Smooth muscle cell (in vitro differentiated cells): ENCODE measurements at regions not wholly inside any gene's neighbourhood (a gene's known extent, or its start where the extent isn't known, plus 50 kb on each side); places are given as distances from the start of the nearest gene placed in this dataset.

Source experiments
- DNase-seq: peaks from one replicate; lab custom pipeline; 2025; ENCODE audit not compliant: unreplicated experiment; lab: John Stamatoyannopoulos, UW
- H2AFZ ChIP-seq: fragments of 200-600 bp; sonication (generic); 2 replicates; pipeline ENCODE4 v1.6.0; 2016; ENCODE audit warnings: antibody characterized with exemption, low read depth, mild to moderate bottlenecking
- H3F3A ChIP-seq: fragments of 200-600 bp; sonication (generic); 2 replicates; pipeline ENCODE4 v1.6.0; 2017; ENCODE audit warnings: antibody characterized with exemption, low read depth
- H3K27ac ChIP-seq: fragments of 200-600 bp; sonication (generic); 2 replicates; pipeline ENCODE4 v1.5.1; 2016; ENCODE audit warnings: low read depth, mild to moderate bottlenecking
- H3K27me3 ChIP-seq: fragments of 200-600 bp; sonication (generic); 2 replicates; pipeline ENCODE4 v1.6.1; 2016; ENCODE audit warnings: low read depth, mild to moderate bottlenecking
- H3K36me3 ChIP-seq: fragments of 200-600 bp; sonication (generic); 2 replicates; pipeline ENCODE4 v1.5.1; 2016; ENCODE audit warnings: low read depth
- H3K4me1 ChIP-seq: fragments of 200-600 bp; sonication (generic); 2 replicates; pipeline ENCODE4 v1.5.1; 2016; ENCODE audit warnings: low read depth
- H3K4me2 ChIP-seq: fragments of 200-600 bp; sonication (generic); 2 replicates; pipeline ENCODE4 v1.6.0; 2016; ENCODE audit warnings: mild to moderate bottlenecking
- H3K4me3 ChIP-seq: fragments of 200-600 bp; sonication (generic); 2 replicates; pipeline ENCODE4 v1.5.1; 2016; ENCODE audit warnings: mild to moderate bottlenecking
- H3K79me2 ChIP-seq: fragments of 200-600 bp; sonication (generic); 2 replicates; pipeline ENCODE4 v1.6.0; 2016; ENCODE audit warnings: low read depth, mild to moderate bottlenecking
- H3K9ac ChIP-seq: fragments of 200-600 bp; sonication (generic); 2 replicates; pipeline ENCODE4 v1.6.0; 2016; ENCODE audit warnings: low read depth
- H3K9me3 ChIP-seq: fragments of 200-600 bp; sonication (generic); replicated peaks from 2 replicates; pipeline ENCODE4 v1.5.1; 2016; ENCODE audit warnings: low read depth
- H4K20me1 ChIP-seq: fragments of 200-600 bp; sonication (generic); 2 replicates; pipeline ENCODE4 v1.6.0; 2016; ENCODE audit warnings: low read depth
- WGBS: methylation state at CpG from one replicate; pipeline ENCODE4 v1.1.7; 2016; ENCODE audit warnings: low lambda C conversion rate; 5-methylcytosine and 5-hydroxymethylcytosine counted together
- TF ChIP-seq, protein P1 (sequence below): fragments of 200-600 bp; sonication (generic); IDR thresholded peaks from 2 replicates; pipeline ENCODE4 v1.5.1; 2017; ENCODE audit warnings: borderline replicate concordance, mild to moderate bottlenecking, antibody characterized with exemption; ENCODE audit not compliant: insufficient read depth, poor library complexity, severe bottlenecking

DNA sequence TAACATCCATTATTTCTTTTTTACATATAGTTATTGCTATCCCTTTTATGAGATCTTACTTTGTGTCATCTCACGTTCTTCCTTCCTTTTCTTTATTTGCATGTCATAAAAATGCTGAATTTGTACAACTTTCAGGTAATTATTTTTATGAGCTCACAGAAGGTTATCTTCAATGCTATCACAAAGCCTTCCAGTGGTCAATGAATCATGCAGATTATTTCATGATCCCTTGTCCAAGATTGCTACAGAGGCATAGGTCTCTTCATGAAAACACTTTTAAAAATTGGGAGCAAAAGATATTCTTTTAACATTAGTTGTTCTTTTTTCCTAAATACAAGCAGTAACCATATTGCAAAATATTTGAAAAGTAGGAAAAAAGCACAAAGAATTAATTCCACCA, 880.1 kb upstream of the NR2F2 start:
- TF ChIP-seq, protein P1, sequence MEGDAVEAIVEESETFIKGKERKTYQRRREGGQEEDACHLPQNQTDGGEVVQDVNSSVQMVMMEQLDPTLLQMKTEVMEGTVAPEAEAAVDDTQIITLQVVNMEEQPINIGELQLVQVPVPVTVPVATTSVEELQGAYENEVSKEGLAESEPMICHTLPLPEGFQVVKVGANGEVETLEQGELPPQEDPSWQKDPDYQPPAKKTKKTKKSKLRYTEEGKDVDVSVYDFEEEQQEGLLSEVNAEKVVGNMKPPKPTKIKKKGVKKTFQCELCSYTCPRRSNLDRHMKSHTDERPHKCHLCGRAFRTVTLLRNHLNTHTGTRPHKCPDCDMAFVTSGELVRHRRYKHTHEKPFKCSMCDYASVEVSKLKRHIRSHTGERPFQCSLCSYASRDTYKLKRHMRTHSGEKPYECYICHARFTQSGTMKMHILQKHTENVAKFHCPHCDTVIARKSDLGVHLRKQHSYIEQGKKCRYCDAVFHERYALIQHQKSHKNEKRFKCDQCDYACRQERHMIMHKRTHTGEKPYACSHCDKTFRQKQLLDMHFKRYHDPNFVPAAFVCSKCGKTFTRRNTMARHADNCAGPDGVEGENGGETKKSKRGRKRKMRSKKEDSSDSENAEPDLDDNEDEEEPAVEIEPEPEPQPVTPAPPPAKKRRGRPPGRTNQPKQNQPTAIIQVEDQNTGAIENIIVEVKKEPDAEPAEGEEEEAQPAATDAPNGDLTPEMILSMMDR, result no peak
- Histone ChIP-seq H3K27me3 (no peaks in the 10 kb centered on the region), H3F3A (no peaks in the 10 kb centered on the region), H3K4me2 (no peak overlapping the region), H3K9ac (no peak overlapping the region), H3K27ac (no peak overlapping the region), H3K4me3 (no peak overlapping the region), H3K9me3 (no peaks in the 10 kb centered on the region), H2AFZ (no peak overlapping the region), H3K79me2 (no peaks in the 10 kb centered on the region), H4K20me1 (no peaks in the 10 kb centered on the region), H3K36me3 (no peaks in the 10 kb centered on the region), H3K4me1 (no peaks in the 10 kb centered on the region)
- 61% methylated on average over 1 of the region's 1 CpG for WGBS
- no peak for DNase-seq

DNA sequence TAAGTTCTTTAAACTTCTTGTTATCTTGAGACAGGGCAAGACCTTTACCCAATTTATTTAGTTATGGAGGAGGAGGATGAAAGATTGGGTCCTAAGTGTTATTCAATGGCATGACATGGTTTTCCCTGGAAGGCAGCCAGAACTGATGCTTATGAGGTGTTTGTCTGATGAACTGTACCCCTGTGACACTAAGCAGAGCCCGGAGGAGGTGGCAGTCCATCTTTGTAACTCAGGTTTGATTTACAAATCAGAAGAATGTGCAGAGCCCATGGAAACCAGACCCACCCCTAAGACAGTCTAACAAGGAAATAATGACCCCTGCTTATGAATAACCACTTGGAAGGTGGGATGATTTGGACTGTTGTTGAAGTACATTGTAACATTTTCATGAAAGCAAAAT, 878.6 kb upstream of the NR2F2 start:
- DNase-seq, result no peak
- Histone ChIP-seq H2AFZ (no peak overlapping the region), H3K4me3 (no peak overlapping the region), H3F3A (no peaks in the 10 kb centered on the region), H3K27ac (no peak overlapping the region), H3K9me3 (no peaks in the 10 kb centered on the region), H3K36me3 (no peaks in the 10 kb centered on the region), H4K20me1 (no peaks in the 10 kb centered on the region), H3K4me1 (no peaks in the 10 kb centered on the region), H3K9ac (no peak overlapping the region), H3K4me2 (no peak overlapping the region), H3K27me3 (no peaks in the 10 kb centered on the region), H3K79me2 (no peaks in the 10 kb centered on the region)
- WGBS, result 46% methylated on average over 1 of the region's 1 CpG
- TF ChIP-seq, protein P1, result no peak

DNA sequence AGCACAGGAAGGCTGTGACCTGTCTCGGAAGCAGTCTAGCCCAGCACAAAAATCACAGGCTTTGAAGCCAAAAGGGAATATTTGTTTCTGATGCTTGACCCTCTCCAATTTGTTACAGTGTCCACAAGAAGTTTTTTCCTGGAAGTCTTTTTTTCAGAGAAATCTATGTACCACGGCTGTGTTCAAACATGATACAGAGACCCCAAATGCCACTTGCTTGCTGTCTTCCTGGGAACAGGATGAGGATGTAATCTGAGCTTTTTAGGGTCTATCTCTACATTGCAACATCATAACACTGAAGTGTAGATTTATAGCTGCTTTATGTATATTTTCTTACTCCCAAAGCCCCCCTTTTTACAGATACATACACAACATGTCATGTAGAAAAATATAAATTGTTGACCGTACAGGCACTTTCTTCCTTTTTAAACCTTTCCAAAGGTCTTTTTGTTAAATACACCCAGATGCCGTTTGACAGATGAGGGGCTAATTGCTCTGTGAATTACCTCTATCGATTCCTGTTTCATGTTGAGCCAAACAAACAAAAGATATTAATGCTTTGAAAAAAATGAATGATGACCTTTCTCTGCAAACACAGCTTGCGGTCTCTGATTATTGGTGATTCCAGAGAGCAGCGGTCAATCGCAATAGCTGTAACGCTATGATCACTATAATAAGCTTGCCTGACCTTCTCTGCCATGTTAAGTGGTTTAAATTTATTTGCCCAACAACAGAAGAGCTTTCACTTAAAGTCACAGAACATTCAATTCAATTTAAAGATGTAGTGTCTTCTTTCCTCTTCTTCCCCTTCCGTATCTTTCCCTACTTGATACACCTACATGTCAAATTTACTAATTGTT, 875.9 kb upstream of the NR2F2 start:
- Histone ChIP-seq H3K4me3 (no peak overlapping the region), H3K27ac (no peak overlapping the region), H3K79me2 (no peaks in the 10 kb centered on the region), H3K27me3 (no peaks in the 10 kb centered on the region), H3K4me1 (peaks cover 16% of the 10 kb centered on the region), H3K4me2 (no peak overlapping the region), H2AFZ (no peak overlapping the region), H3F3A (peaks cover 4% of the 10 kb centered on the region), H4K20me1 (no peaks in the 10 kb centered on the region), H3K9me3 (no peaks in the 10 kb centered on the region), H3K9ac (no peak overlapping the region), H3K36me3 (no peaks in the 10 kb centered on the region)
- TF ChIP-seq, protein P1, result no peak
- 94% methylated on average over 10 of the region's 10 CpGs for WGBS
- DNase-seq, result no peak

DNA sequence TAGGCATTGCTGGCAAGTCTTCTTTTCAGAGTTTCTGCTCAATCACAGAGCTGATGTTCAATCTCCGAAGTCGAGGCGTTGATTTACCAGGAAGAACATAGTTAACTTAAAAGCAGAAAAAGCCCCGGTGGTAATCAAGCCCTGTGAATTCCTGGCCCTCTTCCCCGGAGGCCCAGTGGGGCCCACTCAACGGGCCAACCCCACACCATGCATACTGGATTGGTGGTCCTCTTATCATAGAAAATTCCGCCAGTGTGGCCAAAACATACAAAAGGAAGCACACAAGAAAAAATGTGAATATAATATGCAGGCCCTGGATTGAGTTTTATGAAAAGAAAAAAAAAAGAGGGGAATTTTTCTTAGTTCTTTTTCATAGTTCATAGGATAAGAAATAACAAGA, 873.0 kb upstream of the NR2F2 start:
- Histone ChIP-seq H3K27me3 (no peaks in the 10 kb centered on the region), H3K27ac (no peak overlapping the region), H3K36me3 (no peaks in the 10 kb centered on the region), H3K4me3 (no peak overlapping the region), H2AFZ (peak overlapping the region; percentile 29), H3K79me2 (no peaks in the 10 kb centered on the region), H4K20me1 (no peaks in the 10 kb centered on the region), H3K4me1 (peaks cover 19% of the 10 kb centered on the region), H3K4me2 (peak overlapping the region; percentile 4), H3K9me3 (no peaks in the 10 kb centered on the region), H3K9ac (no peak overlapping the region), H3F3A (peaks cover 5% of the 10 kb centered on the region)
- 67% methylated on average over 7 of the region's 7 CpGs for WGBS
- DNase-seq, result no peak
- TF ChIP-seq, protein P1, result no peak
